ENCODE measurements at regions not wholly inside any gene's neighbourhood (a gene's known extent, or its start where the extent isn't known, plus 50 kb on each side); places are given as distances from the start of the nearest gene placed in this dataset.

DNA sequence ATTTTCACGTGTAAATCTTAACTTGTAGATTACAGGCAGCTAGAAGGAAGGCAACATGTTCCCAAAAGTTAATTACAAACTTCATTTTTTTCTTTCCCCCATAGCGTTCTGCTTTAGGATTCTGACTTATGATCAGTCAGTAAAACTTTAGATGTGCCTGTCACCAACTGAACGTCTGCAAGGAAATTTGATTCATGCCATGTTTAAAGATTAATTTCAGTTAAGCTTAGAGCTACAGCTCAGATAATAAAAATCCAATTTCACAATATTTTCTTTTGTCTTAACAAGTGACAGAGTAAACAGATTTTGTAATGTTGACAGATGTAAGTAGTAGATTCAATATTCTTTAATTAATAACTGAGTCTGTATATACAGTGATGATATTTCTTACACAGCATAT, 253.1 kb downstream of the NFKBIZ start:
- Histone ChIP-seq H3K36me3 (ENCODE audit: control insufficient read depth, insufficient read depth, low read length) (no peaks in the 10 kb centered on the region), H3K9me3 (ENCODE audit: control insufficient read depth, low read length) (no peaks in the 10 kb centered on the region), H3K27ac (ENCODE audit: insufficient read depth, low read depth, low read length, poor library complexity, severe bottlenecking) (no peak overlapping the region), H3K4me1 (ENCODE audit: control insufficient read depth, insufficient read depth, low read length) (no peaks in the 10 kb centered on the region), H3K4me3 (ENCODE audit: insufficient read depth, low read depth, low read length) (no peak overlapping the region), H3K27me3 (ENCODE audit: control insufficient read depth, insufficient read depth, low read length, poor library complexity, severe bottlenecking) (no peaks in the 10 kb centered on the region)
- WGBS, 2 experiments: 94 to 95% methylated on average over 3 of the region's 3 CpGs

GRCh38 chr3:102104033-102104432, 254.7 kb downstream of the NFKBIZ start:
- 83 to 95% methylated on average over 1 to 2 of the region's 2 CpGs for WGBS, 2 experiments
- Histone ChIP-seq H3K27me3 (ENCODE audit: control insufficient read depth, insufficient read depth, low read length, poor library complexity, severe bottlenecking) (no peaks in the 10 kb centered on the region), H3K36me3 (ENCODE audit: control insufficient read depth, insufficient read depth, low read length) (no peaks in the 10 kb centered on the region), H3K9me3 (ENCODE audit: control insufficient read depth, low read length) (no peaks in the 10 kb centered on the region), H3K4me1 (ENCODE audit: control insufficient read depth, insufficient read depth, low read length) (no peaks in the 10 kb centered on the region), H3K4me3 (ENCODE audit: insufficient read depth, low read depth, low read length) (no peak overlapping the region), H3K27ac (ENCODE audit: insufficient read depth, low read depth, low read length, poor library complexity, severe bottlenecking) (no peak overlapping the region)

- Histone ChIP-seq H3K9me3 (ENCODE audit: control insufficient read depth, low read length) (no peaks in the 10 kb centered on the region), H3K4me1 (ENCODE audit: control insufficient read depth, insufficient read depth, low read length) (no peaks in the 10 kb centered on the region), H3K27ac (ENCODE audit: insufficient read depth, low read depth, low read length, poor library complexity, severe bottlenecking) (no peak overlapping the region), H3K27me3 (ENCODE audit: control insufficient read depth, insufficient read depth, low read length, poor library complexity, severe bottlenecking) (no peaks in the 10 kb centered on the region), H3K4me3 (ENCODE audit: insufficient read depth, low read depth, low read length) (no peak overlapping the region), H3K36me3 (ENCODE audit: control insufficient read depth, insufficient read depth, low read length) (no peaks in the 10 kb centered on the region)
- 95 to 96% methylated on average over 5 of the region's 5 CpGs for WGBS, 2 experiments
Measured at GRCh38 chr3:102105193-102105592, 255.9 kb downstream of the NFKBIZ start.

- H3K9me3 ChIP-seq (ENCODE audit: control insufficient read depth, low read length): no peaks in the 10 kb centered on the region
- no peaks in the 10 kb centered on the region for H3K4me1 ChIP-seq (ENCODE audit: control insufficient read depth, insufficient read depth, low read length)
- no peaks in the 10 kb centered on the region for H3K36me3 ChIP-seq (ENCODE audit: control insufficient read depth, insufficient read depth, low read length)
- no peaks in the 10 kb centered on the region for H3K27me3 ChIP-seq (ENCODE audit: control insufficient read depth, insufficient read depth, low read length, poor library complexity, severe bottlenecking)
- H3K27ac ChIP-seq (ENCODE audit: insufficient read depth, low read depth, low read length, poor library complexity, severe bottlenecking): no peak overlapping the region
- WGBS, 2 experiments: 92% methylated on average over 7 to 8 of the region's 9 CpGs
- H3K4me3 ChIP-seq (ENCODE audit: insufficient read depth, low read depth, low read length): no peak overlapping the region
Measured at GRCh38 chr3:102106416-102107097, 257.2 kb downstream of the NFKBIZ start.

DNA sequence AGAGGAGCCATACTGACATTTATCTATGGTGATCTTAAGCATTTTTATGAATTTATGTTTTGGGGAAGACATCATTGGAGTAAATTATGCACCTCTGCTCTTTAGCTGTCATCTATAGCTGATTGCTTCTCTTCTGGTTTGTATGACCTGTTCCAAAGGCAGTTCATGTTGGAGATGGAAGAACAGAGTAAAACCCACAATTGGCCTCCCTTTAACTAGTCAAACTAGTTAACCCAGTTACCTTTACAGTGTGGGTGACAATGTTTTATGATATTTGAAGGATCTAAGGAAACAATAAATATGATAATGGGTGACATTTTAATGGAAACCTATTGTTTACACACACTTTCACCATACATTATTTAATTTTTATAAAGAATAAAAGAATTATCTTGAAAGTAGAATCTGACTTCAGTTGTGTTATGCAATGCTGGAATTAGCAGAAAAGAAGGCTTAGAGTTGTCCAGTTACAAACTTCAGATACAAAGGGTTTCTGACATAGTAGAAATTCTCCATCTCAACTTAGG, 263.5 kb downstream of the NFKBIZ start:
- Histone ChIP-seq H3K36me3 (ENCODE audit: control insufficient read depth, insufficient read depth, low read length) (no peaks in the 10 kb centered on the region), H3K4me1 (ENCODE audit: control insufficient read depth, insufficient read depth, low read length) (no peaks in the 10 kb centered on the region), H3K27ac (ENCODE audit: insufficient read depth, low read depth, low read length, poor library complexity, severe bottlenecking) (no peak overlapping the region), H3K27me3 (ENCODE audit: control insufficient read depth, insufficient read depth, low read length, poor library complexity, severe bottlenecking) (no peaks in the 10 kb centered on the region), H3K4me3 (ENCODE audit: insufficient read depth, low read depth, low read length) (no peak overlapping the region), H3K9me3 (ENCODE audit: control insufficient read depth, low read length) (no peaks in the 10 kb centered on the region)

- Histone ChIP-seq H3K9me3 (ENCODE audit: control insufficient read depth, low read length) (no peaks in the 10 kb centered on the region), H3K36me3 (ENCODE audit: control insufficient read depth, insufficient read depth, low read length) (no peaks in the 10 kb centered on the region), H3K27ac (ENCODE audit: insufficient read depth, low read depth, low read length, poor library complexity, severe bottlenecking) (no peak overlapping the region), H3K4me3 (ENCODE audit: insufficient read depth, low read depth, low read length) (no peak overlapping the region), H3K4me1 (ENCODE audit: control insufficient read depth, insufficient read depth, low read length) (no peaks in the 10 kb centered on the region), H3K27me3 (ENCODE audit: control insufficient read depth, insufficient read depth, low read length, poor library complexity, severe bottlenecking) (no peaks in the 10 kb centered on the region)
- 91 to 95% methylated on average over 9 to 11 of the region's 11 CpGs for WGBS, 2 experiments
Measured at GRCh38 chr3:102113421-102114041, 264.2 kb downstream of the NFKBIZ start.

DNA sequence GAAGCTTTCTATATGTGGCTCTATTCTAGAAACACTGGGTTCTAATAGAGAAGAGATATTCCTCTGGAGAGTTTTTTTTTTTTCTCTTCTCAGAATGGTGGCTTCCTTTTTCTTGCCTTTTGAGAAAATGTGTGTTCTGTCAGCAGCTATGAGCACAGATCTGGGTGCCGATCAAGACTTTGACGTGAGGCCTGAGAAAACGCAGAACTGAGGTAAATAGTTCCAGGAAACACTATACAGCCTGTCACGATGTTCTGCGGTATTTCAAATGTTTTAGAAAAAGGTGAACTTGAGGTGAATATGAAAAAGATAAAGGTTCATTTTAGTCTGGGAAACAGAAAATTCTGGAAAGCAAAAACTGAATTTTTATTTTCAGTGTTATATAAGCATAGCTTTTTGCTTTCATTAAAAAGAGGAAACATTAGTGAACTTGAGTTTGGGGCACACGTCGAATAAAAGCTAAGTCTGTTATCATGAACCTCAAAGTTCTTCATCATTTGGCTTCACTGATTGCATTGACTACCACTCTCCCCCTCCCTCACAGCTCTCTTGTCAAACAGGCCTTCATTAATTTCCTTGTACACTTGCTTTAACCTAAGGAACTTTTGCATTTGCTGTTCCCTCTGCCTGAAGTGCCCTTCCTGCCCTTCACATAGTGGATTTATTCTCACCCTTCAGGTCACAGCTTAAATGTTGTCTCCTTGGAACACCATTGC, 265.1 kb downstream of the NFKBIZ start:
- H3K4me3 ChIP-seq (ENCODE audit: insufficient read depth, low read depth, low read length): no peak overlapping the region
- H3K4me1 ChIP-seq (ENCODE audit: control insufficient read depth, insufficient read depth, low read length): no peaks in the 10 kb centered on the region
- no peaks in the 10 kb centered on the region for H3K36me3 ChIP-seq (ENCODE audit: control insufficient read depth, insufficient read depth, low read length)
- H3K27me3 ChIP-seq (ENCODE audit: control insufficient read depth, insufficient read depth, low read length, poor library complexity, severe bottlenecking): no peaks in the 10 kb centered on the region
- H3K27ac ChIP-seq (ENCODE audit: insufficient read depth, low read depth, low read length, poor library complexity, severe bottlenecking): no peak overlapping the region
- WGBS, 2 experiments: 98% methylated on average over 7 of the region's 7 CpGs
- H3K9me3 ChIP-seq (ENCODE audit: control insufficient read depth, low read length): no peaks in the 10 kb centered on the region

DNA sequence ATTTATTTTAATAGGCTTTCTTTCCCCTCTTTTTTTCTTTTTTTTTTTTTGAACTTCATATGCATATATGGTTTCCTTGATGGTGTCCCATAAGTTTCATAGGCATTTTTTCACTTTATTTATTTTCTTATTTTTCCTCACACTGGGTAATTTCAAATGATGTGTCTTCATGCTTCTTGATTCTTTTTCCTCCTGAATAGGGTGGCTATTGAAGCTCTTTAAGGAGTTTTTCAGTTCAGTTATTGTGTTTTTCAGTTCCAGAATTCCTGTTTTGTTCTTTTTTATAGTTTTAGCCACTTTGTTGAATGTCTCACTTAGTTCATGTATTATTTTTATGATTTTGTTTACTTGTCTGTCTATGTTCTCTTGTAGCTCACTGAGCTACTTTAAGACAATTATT, 273.2 kb downstream of the NFKBIZ start:
- H3K4me1 ChIP-seq (ENCODE audit: control insufficient read depth, insufficient read depth, low read length): no peaks in the 10 kb centered on the region
- no peaks in the 10 kb centered on the region for H3K9me3 ChIP-seq (ENCODE audit: control insufficient read depth, low read length)
- H3K36me3 ChIP-seq (ENCODE audit: control insufficient read depth, insufficient read depth, low read length): no peaks in the 10 kb centered on the region
- no peak overlapping the region for H3K4me3 ChIP-seq (ENCODE audit: insufficient read depth, low read depth, low read length)
- H3K27me3 ChIP-seq (ENCODE audit: control insufficient read depth, insufficient read depth, low read length, poor library complexity, severe bottlenecking): no peaks in the 10 kb centered on the region
- H3K27ac ChIP-seq (ENCODE audit: insufficient read depth, low read depth, low read length, poor library complexity, severe bottlenecking): no peak overlapping the region

DNA sequence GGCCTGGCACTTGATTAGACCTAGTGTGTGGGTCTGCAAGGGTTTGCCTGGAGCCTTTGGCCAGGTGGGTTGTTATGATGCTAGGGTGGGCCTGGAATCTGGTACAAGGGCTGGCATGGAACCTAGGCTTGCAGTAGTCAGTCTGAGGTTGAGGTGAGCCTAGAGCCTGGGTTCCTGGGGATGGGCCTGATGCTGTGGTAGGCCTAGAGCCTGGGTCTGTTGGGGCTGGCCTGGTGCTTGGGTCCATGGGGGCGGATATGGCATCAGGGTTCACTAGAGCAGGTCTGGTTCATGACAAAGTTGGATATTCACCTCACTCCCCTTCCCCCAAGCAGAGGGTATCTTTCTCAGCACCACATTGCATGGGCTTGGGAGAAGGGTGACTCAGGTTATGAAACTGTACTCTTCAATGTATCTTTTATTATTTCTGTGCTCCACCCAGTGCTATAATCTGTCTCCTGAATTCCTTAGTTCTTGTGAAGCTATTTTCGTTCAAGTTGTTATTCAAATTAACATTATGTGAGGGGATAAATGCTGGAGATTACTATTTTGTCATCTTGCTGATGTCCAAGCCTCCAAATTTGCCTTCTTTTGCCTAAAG, 274.4 kb downstream of the NFKBIZ start:
- no peak overlapping the region for H3K27ac ChIP-seq (ENCODE audit: insufficient read depth, low read depth, low read length, poor library complexity, severe bottlenecking)
- 70 to 81% methylated on average over 2 of the region's 2 CpGs for WGBS, 2 experiments
- no peaks in the 10 kb centered on the region for H3K9me3 ChIP-seq (ENCODE audit: control insufficient read depth, low read length)
- no peaks in the 10 kb centered on the region for H3K36me3 ChIP-seq (ENCODE audit: control insufficient read depth, insufficient read depth, low read length)
- no peaks in the 10 kb centered on the region for H3K27me3 ChIP-seq (ENCODE audit: control insufficient read depth, insufficient read depth, low read length, poor library complexity, severe bottlenecking)
- H3K4me1 ChIP-seq (ENCODE audit: control insufficient read depth, insufficient read depth, low read length): no peaks in the 10 kb centered on the region
- H3K4me3 ChIP-seq (ENCODE audit: insufficient read depth, low read depth, low read length): no peak overlapping the region

DNA sequence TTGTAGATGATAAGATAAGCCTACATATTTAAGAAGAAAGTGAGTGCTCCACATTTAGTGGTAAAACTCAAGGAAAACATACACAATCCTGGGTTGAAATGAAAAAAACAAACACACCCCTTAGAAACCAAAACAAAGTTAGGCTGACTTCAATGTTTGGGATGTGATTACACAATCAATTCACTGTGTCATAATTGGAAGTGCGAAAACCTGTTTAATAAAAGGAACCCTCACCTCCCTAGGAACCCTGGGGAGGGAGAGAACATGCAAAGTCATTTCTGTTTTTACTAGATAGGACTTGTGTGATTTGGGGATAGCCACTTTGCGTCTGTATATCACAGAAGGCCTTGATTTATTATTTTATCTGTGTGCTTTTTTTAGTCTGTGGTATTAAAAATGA, 275.0 kb downstream of the NFKBIZ start:
- no peak overlapping the region for H3K4me3 ChIP-seq (ENCODE audit: insufficient read depth, low read depth, low read length)
- H3K36me3 ChIP-seq (ENCODE audit: control insufficient read depth, insufficient read depth, low read length): no peaks in the 10 kb centered on the region
- WGBS, 2 experiments: 69 to 81% methylated on average over 2 of the region's 2 CpGs
- H3K27ac ChIP-seq (ENCODE audit: insufficient read depth, low read depth, low read length, poor library complexity, severe bottlenecking): no peak overlapping the region
- no peaks in the 10 kb centered on the region for H3K4me1 ChIP-seq (ENCODE audit: control insufficient read depth, insufficient read depth, low read length)
- no peaks in the 10 kb centered on the region for H3K9me3 ChIP-seq (ENCODE audit: control insufficient read depth, low read length)
- H3K27me3 ChIP-seq (ENCODE audit: control insufficient read depth, insufficient read depth, low read length, poor library complexity, severe bottlenecking): no peaks in the 10 kb centered on the region
